ENCODE measurements at regions not wholly inside any gene's neighbourhood (a gene's known extent, or its start where the extent isn't known, plus 50 kb on each side); places are given as distances from the start of the nearest gene placed in this dataset.

DNA sequence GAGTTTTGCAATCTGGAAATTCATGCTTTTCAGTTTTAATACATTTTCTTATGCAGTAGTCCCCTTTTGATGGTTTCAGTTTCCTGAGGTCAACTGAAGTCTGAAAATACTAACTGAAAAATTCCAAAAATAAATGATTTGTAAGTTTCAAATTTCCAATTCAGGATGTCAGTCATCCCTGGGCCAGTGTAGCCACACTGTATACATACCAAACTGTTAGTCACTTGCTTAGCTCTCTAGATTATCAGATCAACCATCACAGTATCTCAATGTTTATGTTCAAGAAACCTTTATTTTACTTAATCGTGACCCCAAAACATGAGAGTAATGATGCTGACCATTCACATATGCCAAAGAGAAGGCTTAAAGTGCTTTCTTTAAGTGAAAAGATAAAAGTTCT lies 715.5 kb downstream of the GBE1 start:
- DNase-seq (ENCODE audit: low read depth), result no peak

DNA sequence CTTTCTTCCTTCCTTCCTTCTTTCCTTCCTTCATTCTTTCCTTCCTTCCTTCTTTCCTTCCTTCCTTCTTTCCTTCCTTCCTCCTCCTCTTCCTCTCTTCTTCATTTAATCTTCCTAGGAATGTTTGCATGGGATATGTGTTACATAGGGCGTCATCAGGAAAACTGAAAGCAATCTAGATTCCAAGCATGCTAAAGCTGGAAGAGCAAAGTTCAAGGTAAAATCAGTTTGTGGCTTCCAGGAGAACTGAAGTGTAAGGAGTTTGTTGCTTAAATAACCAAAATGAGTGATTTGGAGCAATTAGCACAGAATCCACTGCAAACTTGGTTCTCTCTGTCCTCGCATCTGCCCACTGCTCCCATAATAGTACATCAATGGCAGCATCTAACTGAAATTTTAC lies 716.2 kb downstream of the GBE1 start:
- no peak for DNase-seq (ENCODE audit: low read depth)

DNA sequence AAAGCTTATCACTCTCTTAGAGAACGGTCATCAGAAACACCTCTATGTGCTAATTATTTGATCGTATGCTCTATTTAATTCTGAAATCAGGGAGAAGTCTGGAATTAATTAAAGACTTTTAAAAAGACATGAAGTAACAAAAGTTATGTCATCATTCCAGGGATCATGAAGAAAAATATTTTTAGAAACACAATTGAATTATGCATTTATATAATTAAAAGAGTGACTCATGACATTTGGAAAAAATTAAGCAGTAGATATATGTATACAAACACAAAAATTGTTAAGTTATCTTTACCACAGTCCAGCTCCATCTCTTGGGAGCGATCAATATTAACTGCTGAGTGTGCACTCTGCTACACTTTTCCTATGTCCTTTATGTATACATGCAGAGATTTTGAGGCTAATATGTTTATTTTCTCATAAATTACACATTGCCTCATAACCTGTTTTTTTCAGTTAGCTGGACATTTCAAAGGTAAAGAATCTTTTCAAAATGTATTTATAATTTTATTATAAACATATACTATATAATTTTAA lies 717.7 kb downstream of the GBE1 start:
- DNase-seq (ENCODE audit: low read depth), result no peak

DNA sequence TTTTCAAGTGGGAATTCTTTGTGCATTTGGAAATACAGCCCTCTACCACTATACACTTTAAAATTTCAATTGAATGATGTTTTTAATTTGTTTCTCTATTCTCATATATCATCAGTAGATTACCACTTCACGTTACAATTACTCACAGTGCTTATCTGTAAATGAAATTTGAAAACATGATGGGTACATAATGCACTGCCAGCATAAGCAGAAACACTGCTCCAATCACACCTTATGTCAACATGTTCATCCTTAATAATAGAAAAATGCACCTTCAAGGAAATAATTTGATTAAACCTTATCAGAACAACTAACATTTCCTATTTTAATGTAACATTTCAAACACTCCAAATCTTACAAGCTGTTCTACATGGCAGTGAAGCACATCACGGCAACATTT lies 718.4 kb downstream of the GBE1 start:
- no peak for DNase-seq (ENCODE audit: low read depth)

GRCh38 chr3:81041331-81041730 lies 720.1 kb downstream of the GBE1 start:
- peak; percentile 2 for DNase-seq (ENCODE audit: low read depth)

DNA sequence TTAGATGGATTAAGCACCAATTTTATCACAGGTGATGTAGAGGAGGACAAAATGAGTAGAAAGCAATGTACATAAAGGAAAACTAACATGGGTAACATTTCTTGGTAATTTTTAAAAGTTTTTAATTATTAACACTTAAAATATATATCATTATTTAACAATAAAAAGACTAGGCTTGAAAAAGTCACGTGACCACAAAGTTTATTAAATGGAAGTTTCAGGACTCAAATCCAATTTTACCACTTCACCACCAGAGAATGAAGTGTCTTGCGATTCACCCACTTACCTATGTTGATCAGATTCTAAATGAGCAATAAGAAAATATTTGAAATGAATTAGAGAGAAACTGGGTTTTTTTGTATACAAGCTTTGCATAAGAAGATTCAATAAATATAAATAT lies 721.3 kb downstream of the GBE1 start:
- no peak for DNase-seq (ENCODE audit: low read depth)

DNA sequence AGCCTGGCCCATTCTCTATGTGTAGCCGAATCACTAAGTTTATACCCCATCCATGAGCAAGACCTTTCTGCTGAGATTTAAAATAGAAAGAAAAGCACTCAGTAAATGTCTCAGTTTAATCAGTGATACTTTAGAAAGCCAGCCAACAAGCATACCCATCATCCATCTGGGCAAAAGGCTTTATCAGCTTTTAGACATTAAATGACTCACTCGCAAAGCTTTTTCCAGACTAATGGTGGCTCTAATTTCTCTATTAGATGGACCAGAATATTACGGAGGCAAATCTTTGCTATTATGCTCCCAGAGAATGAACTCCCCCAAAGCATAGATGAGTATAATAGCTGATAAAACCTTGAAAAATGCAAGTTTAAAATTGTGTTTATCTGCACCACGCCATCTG lies 727.8 kb downstream of the GBE1 start:
- no peak for DNase-seq (ENCODE audit: low read depth)

DNA sequence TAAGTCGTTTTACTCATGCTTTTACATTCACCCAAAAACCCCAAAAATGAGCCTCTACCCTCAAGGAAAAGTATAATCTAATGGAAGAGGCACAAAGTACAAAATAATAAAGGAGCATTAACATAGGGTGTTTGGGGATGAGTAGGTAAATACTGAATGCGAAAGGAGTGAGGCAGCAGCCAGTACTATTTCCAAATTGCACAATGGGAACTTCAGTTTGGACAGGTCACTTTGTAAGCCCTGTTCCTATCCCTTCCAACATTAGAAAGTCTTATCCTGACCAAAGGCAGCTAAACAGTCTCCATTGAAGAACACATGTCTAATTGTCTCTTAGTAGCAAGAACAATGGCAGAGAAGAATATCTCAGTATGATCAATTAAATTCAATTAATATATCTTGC lies 728.3 kb downstream of the GBE1 start:
- no peak for DNase-seq (ENCODE audit: low read depth)

DNA sequence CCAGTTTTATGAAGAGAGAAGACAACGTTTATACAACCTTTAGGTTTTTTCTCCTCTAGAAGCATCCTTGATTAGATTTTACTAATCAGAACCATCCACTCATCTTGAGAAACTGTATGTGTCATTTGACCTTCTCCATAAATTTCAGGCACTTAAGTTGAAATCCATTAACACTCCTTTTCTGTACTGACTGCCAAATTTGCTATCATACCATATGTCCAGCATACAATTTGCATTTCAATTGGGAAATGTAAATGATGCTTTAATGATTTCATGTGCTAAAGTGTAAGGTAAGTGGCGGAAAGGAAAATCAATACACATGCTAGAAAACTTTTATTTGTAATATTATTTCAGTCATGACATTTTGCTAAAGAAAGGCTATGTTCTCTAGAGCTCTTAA lies 731.6 kb downstream of the GBE1 start:
- DNase-seq (ENCODE audit: low read depth), result no peak

GRCh38 chr3:81027344-81027743 lies 734.1 kb downstream of the GBE1 start:
- no peak for DNase-seq (ENCODE audit: low read depth)

DNA sequence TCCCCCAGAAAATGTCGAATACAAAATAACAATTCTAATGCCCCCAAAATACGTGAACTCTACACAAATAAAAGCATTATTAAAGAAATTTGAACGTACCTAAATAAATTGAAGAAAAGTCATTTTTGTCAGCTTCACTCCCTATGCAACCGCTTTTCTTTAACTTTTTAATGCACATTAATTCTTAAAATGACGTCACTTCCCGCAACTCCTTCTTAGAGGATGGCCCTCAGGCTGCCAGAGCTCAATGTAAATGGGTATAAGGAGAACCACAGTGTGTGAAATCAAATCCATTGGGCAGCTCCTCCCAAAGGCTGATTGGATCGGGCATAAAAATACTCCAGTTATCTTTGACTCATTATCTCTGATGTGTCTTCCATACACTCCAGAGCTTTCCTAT lies 736.9 kb downstream of the GBE1 start:
- no peak for DNase-seq (ENCODE audit: low read depth)

DNA sequence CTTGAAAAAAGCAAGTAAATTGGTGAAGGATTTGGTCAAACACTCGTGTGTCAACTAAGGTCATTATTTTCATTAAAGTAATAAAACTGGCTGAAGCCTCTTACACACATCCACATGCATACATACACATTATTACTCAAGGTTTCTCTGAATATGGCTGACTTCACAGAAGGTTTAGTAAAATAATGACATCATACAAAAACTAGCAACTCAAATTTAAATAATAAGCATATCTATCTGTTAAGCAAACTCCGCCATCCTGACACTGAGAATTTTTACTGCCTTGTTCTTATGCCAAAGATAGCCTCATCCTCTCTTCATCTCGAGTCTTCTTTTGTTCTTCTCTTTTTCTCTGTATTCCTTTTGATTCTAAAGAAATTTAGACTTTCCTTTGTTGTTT lies 739.1 kb downstream of the GBE1 start:
- no peak for DNase-seq (ENCODE audit: low read depth)

GRCh38 chr3:81013360-81013759 lies 748.1 kb downstream of the GBE1 start:
- DNase-seq (ENCODE audit: low read depth), result no peak

DNA sequence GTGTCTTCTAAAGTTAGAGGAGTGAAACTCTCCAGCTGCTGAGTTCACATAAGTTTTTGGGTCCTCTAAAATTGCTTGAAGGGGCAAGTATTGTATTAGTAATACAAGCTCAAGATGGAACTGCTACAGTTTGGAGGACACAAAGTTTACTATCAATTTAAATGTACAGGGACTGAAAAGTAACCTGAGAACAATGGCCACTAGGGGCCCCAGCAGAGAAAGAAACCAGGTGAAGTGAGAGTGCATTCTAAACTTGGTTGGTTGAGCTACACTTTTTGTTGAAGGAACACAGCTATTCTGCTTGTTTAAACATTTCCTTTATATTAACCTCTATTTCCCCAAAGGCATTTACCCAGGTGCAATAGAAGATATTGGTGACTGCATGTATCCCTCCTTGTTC lies 755.5 kb downstream of the GBE1 start:
- DNase-seq (ENCODE audit: low read depth), result no peak

DNA sequence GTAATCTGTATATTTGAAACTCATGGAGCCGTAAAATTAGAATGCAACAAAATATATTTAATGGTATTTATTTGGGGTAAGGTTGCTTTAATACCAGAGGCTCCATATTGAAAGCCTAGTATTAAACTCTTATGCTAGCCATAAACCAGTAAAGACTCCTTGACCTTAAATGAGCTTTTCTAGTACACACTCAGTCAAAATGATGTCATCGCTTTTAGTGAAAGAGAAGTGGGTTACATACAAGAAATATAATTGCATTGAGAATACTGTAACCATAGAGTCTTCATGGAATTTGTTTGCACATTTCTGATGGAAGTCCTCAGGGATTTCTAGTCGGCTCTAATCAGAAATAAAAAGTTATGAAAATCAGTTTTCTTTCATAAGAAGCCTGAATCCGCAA lies 757.6 kb downstream of the GBE1 start:
- DNase-seq (ENCODE audit: low read depth), result no peak

DNA sequence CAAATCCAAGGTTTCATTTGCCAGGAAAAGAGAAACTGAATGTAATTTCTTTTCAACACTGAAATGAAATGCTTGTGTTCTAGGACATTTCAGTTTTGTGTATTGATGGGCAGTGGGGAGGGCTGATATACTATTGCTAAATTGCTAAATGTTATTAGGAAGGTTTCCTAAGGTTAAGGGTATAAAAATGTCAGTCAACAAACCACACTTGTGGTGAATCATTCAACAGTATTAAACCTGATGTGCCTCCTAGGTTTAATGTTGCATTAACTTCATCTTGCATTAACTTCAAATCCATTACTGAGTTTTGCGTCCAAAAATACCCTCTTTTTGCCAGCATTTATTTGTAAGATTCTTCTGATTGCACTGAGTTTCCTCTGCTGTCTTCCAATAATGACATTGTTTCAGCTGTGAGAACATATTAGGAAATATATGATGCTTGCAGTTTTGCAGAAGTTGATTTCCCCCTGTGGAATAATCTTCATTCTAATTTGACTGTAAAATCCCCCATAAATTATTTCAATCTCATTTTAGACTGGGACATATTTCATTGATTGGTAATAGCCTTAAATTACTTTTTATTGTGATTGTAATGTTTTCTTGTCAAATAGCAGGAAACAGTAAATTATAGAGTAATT lies 758.3 kb downstream of the GBE1 start:
- no peak for DNase-seq (ENCODE audit: low read depth)

- DNase-seq (ENCODE audit: low read depth), result no peak
Measured at GRCh38 chr3:80999481-80999880, 762.0 kb downstream of the GBE1 start.

GRCh38 chr3:80998022-80998421 lies 763.4 kb downstream of the GBE1 start:
- no peak for DNase-seq (ENCODE audit: low read depth)

GRCh38 chr3:80997622-80998021 lies 763.8 kb downstream of the GBE1 start:
- DNase-seq (ENCODE audit: low read depth), result no peak

DNA sequence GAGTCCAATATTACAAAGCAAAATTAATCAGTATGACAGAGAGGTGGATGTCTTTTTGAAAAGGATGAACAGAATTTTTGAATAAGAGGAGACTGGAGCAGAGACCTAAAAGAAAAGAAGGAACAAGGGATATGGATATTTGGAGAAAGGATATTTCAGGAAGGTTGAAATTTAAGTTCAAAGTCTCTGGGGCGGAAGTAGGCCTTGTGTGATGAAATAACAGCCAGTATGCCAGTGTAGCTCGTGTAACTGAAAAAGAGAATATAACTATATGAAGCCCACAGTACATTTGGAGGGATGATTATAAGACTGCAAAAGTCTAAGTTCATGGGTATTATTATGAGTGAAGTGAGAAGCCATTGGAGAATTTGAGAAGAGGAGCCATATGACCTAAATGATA lies 766.7 kb downstream of the GBE1 start:
- no peak for DNase-seq (ENCODE audit: low read depth)

- no peak for DNase-seq (ENCODE audit: low read depth)
Measured at GRCh38 chr3:80994085-80994665, 767.3 kb downstream of the GBE1 start.

GRCh38 chr3:80993241-80993945 lies 768.1 kb downstream of the GBE1 start:
- no peak for DNase-seq (ENCODE audit: low read depth)

DNA sequence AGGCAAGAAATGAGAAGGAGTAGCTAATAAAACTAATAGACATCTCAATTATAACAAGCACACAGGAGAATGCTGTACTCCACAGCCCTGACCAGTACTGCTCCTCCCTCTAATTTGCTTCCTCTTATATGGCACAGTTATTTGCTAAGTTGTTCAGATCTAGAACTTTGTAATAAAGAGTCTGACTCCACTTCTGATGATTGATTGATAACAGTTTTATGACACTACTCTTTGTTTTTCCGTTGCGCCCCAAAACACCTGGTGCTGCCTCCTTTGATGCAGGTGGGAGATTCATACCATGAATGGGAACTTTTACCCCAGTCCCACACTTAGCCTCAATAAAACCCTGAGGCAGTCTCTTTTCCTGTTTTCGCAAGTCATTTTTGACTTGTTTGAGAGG lies 777.7 kb downstream of the GBE1 start:
- DNase-seq (ENCODE audit: low read depth), result no peak
